ENCODE measurements at regions not wholly inside any gene's neighbourhood (a gene's known extent, or its start where the extent isn't known, plus 50 kb on each side); places are given as distances from the start of the nearest gene placed in this dataset.

DNA sequence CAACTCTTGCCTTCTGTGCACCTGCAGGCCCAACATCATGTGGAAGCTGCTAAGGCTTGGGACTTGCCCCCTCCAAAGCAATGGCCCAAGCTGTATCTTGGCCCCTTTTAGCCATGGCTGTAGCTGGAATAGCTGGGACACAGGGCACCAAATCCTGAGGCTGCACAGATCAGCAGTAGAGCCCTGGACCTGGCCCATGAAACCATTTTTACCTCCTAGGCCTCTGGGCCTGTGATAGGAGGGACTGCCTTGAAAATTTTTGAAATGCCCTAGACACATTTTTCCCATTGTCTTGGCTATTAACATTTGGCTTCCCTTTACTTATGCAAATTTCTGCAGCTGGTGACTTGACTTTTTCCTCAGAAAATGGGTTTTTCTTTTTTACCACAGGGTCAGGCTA, 68.7 kb downstream of the ING1 start:
- H3K27ac ChIP-seq, result no peak overlapping the region
- TF ChIP-seq ZFX (IDR thresholded peaks at IDR 0.05), result no peak
- TF ChIP-seq CTCF (conservative IDR thresholded peaks at IDR 0.05), result no peak

DNA sequence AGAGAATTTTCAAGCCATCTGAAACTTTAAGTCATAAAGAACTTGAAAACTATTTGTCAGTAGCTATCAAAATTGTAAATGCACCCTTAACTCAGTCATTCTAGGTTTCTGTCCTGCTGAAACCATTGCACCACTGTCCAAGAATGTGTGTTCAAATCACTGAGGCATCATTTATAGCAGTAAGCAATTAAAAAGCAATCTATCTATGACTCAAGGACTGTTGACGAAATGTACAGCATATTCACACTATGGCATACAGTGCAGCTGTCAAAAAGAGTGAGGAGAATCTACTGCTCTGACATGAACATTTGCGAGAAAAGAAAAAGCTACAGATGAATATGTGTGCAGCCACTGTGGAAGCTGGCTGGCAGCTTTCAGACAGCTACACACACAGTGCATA, 71.2 kb downstream of the ING1 start:
- TF ChIP-seq CTCF (conservative IDR thresholded peaks at IDR 0.05) (no peak), ZFX (IDR thresholded peaks at IDR 0.05) (no peak)

GRCh38 chr13:110788778-110789177, 75.3 kb downstream of the ING1 start:
- TF ChIP-seq ZFX (IDR thresholded peaks at IDR 0.05) (no peak), CTCF (conservative IDR thresholded peaks at IDR 0.05) (no peak)
- no peak overlapping the region for H3K27ac ChIP-seq

More for the DNA sequence above, 71.2 kb downstream of the ING1 start:
- H3K27ac ChIP-seq, result no peak overlapping the region

GRCh38 chr13:110789871-110790270, 76.4 kb downstream of the ING1 start:
- H3K27ac ChIP-seq, result no peak overlapping the region
- TF ChIP-seq CTCF (conservative IDR thresholded peaks at IDR 0.05), result no peak
- no peak for TF ChIP-seq ZFX (IDR thresholded peaks at IDR 0.05)

GRCh38 chr13:110790371-110790770, 76.9 kb downstream of the ING1 start:
- TF ChIP-seq CTCF (conservative IDR thresholded peaks at IDR 0.05) (no peak), ZFX (IDR thresholded peaks at IDR 0.05) (no peak)
- no peak overlapping the region for H3K27ac ChIP-seq

DNA sequence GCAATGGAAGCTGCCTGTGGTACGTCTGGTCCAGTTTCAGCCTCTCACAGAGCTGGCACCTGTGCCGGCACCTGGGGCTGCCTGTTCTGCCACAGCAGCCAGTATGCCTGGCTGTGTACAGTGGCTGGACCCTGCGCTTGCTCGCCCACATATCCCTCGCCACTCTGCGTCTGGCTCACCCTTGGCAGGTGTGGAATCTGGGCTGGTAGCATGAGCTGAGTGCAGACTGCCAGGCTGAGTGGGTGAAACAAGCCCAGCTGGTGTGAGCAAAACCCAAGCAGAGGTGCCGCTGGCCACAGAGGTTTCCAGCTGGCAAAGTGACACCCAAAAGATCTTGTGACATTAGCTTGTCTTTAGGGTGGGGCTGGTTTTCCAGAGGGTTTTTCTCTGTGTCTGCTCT, 80.7 kb downstream of the ING1 start:
- no peak for TF ChIP-seq CTCF (conservative IDR thresholded peaks at IDR 0.05)
- TF ChIP-seq ZFX (IDR thresholded peaks at IDR 0.05), result no peak
- H3K27ac ChIP-seq, result no peak overlapping the region

DNA sequence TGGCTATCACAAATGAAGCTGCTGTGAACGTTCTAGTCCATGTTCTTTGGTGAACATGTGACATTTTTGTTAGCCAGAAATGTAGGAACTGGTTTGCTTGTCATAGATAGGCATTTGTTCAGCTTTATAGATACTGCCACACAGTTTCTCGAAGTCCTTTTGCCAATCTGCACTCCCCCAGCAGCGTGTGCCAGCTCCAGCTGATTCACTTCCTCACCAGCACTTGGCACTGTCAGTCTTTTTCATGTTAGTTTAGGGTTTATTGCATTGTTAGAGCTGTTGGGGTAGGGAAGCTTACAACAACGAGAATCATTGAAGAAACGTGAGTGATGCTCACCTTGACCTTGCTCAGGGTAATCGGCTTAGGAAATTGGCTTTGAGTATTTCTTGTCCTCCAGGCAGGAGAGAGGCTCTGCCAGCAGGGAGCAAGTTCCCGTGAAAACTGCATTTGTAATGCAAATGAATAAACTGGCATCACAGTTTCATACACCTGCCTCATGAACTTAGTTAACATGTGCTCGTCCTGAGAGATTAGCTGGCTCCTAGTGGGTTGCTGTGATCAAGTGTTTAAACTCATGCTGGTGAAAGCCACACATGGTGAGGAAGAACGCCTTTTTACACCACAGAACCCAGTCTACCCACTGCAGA, 83.9 kb downstream of the ING1 start:
- TF ChIP-seq CTCF (conservative IDR thresholded peaks at IDR 0.05) (no peak), ZFX (IDR thresholded peaks at IDR 0.05) (no peak)
- H3K27ac ChIP-seq, result no peak overlapping the region

All from C4-2B (cell line).